Left renal cortex interstitium (tissue), 4 donors: ENCODE measurements at regions not wholly inside any gene's neighbourhood (a gene's known extent, or its start where the extent isn't known, plus 50 kb on each side); places are given as distances from the start of the nearest gene placed in this dataset.

Experiments
- DNase-seq, 4 donors: peaks; one replicate each; pipeline ENCODE4 v3.0.0-alpha.2; 2013; ENCODE audit warnings: low read depth in 4 of 4, low spot score in 2 of 4, missing footprints in 1 of 4

DNA sequence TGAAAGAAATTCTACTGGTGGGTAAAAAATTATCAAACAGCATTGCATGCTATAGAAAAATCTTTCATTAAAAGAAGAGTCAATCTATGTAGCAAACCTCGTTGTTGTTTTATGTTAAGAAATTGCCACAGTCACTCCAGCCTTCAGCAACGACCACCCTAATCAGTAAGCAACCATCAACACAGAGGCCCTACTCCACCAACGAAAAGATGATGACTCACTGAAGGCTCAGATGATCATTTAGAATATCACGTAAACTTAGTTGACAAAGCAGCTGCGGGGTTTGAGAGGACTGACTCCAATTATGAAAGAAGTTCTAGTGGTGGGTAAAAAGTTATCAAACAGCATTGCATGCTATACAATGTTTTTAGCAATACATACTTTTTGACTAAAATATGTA is 242.6 kb downstream of the DRD1 start:
- DNase-seq, result no peak

DNA sequence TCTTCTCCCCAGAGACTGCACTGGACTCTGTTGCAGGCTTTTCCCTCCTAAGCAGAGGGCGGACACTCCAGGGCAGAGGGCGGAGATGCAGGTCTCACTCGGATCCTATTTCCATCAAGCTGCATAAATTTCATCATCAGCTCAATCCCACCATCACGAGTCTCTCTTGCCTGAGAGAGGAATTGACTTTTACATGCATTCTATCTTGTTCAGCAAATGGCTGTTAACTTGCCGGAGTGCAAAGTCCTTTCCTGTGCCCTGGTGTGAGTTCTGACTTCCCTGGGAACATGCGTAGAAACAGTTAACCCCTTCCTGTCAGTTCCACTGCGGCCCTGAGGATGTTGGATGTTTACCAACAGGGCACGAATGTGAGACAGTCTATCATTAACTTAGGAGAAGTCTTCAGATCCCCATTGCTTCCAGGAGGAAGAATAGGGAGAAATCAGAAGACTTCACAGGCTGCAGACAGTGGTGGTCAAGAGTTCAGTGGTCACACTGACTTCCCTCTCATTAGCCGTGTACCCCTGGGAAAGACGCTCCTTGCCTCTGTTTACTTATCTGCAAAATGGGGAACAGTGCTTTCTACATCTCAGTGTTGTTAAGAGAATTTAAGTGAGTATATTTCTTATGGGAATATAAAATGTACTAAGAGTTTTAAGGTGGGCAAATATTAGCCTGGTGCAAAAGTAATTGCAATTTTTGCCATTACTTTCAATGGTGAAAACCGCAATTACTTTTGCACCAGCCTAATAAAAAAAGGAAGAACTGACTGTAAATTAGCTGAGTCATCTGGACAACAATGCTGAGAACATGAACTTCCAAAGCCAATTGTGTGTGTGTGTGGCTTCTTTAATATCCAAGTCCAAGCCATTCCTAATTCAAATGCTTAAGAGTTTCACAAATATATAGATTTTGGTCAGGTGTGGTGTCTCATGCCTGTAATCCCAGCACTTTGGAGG is 248.0 kb downstream of the DRD1 start:
- no peak for DNase-seq

DNA sequence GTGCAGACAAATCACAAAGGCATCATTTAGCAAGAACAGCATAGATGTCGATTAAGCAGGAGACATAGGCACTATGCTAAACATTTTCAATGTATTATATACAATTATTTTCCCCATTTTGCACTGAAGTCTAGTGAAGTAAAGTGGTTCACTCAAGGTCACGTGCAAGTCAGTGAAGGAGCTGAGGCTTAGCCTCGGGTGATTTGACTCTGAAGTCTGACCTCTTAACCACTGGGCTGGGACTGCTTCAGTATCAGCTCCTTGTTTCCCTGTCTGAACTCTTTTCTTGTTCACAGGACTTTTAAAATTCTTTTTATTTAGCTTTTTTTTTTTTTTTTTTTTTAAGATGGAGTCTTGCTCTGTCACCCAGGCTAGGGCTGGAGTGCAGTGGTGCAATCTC is 262.7 kb downstream of the DRD1 start:
- no peak for DNase-seq

- no peak for DNase-seq
These were observed 273.1 kb downstream of the DRD1 start for GRCh38 chr5:175170899-175171298.

DNA sequence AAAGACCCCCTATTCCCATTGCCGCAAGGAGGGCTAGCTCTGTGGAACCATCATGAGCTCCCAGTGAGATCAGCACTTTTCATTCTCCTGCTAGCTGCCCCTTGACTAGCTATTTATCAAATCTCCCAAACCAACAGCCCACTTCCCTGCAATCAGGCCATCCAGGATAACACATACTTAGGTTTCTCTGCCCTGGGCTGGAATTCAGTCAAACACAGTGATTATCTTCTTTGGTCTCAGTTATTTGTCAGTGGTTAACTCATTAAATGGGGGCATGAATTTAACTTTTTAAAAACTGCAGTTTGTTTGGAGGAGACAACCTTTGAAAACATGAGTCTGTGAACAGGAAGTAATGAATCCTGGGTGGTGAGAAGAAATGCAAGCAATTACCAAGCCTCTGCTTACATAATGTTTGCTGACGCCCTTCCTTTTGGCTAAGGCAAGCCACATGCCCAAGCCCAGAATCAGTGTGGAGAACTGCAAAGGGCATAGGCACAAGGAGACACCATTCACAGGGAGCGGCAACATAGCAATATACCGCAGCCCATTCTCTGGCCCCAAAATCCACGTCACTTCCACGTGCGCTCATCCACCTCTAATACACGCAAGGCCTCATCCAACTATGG is 275.0 kb downstream of the DRD1 start:
- DNase-seq, result no peak

DNA sequence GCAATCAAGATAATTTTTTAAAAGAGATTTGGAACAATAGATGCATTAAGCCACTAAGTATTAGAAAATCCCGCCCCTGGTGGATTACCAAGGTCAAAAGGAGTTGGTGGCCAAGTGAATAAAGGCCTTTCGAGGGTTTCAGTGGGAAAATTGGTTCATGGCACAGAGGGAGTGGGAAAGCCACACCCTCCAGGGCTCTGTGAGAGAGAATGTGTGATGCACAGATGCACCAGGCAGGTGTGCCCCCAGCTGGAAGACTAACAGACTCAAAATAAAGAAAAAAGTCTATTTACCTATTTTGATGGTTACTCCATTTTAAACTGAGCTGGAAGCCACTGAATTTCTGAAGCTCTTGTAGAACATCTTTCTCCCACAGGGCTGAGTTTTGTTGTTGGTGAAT is 278.0 kb downstream of the DRD1 start:
- DNase-seq, result no peak

DNA sequence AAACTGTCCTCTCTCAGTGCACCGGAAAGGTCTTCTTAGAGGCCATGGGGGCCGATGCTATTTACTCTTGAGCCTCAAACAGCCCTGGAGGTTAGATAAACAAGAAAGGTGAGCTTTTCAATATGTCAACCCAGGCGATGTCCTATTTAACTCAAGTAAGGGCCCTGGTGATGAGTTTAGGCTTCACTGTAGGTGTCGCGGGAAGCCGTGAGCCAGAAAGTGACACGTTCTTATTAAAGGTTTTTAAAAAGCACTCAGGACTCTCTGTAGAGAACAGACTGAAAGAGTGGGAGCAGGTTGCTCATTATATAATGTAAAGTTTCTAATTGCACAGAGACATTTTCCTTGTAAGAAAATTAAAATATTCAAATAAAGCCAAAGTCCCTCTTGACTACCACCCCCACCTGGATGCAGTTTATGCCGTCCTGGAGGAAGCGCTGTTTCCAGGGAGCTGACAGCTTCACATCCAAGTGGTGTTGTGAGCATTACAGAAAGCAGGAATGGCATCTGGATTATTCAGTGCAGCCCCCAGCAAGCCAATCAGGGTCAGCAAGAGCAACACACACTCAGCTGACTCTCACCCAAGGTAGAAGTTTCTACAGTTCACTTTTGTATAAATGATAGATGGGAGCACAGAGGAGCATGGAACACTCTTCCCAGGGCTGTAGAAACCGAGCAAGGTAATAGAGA is 280.3 kb downstream of the DRD1 start:
- DNase-seq, result no peak

GRCh38 chr5:175162036-175162435 is 281.9 kb downstream of the DRD1 start:
- no peak for DNase-seq

- peak in 1 of 4 donors; percentile 16 for DNase-seq
These were observed 284.0 kb downstream of the DRD1 start for GRCh38 chr5:175159956-175160355.

DNA sequence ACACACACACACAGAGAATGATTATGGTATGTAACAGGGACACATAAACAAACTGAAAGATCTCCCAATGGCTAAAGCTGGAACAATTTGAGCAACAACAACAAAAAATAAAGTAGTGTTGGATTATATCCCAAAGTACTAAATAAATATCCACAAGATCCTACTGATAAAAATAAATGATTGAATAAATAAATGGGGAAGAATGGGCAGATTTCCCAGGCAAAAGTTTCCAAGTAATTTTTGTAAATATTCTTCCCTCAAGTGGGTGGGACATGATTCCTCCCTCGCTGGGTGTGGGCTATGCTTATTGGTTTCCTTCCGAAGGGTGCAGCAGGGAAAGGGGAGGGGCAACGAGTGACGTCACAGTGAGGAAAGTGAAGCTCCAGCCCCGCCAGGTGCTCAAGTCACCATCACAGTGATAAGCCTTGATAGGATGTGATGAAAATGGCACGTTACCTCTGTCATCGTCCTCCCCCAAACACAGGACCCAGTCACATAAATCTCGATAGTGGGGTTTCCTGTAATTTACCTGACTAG is 295.3 kb downstream of the DRD1 start:
- no peak for DNase-seq

DNA sequence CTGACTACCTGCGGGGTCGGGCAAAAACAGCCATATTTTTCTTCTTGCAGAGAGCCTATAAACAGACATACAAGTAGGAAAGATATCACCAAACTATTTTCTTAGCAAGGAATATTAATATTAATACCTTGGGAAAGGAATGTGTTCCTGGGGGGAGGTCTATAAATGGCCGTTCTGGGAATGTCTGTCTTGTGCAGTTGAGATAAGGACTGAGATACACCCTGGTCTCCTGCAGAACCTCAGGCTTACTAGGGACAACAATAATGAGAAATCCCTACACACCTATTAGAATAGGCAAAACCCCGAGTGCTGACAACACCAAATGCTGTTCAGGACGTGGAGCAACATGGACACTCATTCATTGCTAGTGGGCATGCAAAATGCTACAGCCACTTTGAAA is 297.2 kb downstream of the DRD1 start:
- no peak for DNase-seq

DNA sequence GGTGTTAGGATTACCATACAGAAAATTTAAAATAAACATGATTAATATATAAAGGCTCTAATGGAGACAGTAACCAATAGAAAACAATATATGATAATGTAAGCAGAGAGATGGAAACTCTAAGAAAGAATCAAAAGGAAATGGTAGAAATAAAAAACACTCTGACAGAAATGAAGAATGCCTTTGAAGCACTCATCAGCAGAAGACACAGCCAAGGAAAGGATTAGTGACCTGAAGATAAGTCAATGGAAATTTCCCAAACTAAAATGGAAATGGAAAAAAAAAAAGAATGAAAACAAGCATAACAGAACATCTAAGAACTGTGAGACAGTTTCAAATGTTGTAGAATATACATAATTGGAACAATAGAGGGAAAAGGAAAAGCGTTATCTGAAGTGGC is 302.6 kb downstream of the DRD1 start:
- no peak for DNase-seq

DNA sequence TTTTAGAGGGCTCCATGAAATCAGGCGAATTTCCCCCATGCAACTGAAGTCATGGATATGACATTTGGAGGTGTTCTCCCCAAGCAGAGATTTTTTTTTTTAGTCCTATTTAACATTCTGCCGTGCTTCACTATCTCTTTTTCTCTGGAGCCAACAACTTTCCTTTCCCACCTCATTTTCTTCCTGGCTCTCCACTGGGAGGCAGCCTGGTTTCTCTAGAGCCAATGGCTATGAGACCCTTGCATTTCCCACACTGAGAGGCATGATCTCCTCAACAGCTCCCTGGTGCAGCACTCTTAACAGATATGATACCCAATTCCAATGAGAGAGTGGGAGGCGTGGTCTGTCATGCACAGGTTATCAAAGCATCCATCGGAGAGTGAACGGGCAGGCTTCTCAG is 310.8 kb downstream of the DRD1 start:
- no peak for DNase-seq

DNA sequence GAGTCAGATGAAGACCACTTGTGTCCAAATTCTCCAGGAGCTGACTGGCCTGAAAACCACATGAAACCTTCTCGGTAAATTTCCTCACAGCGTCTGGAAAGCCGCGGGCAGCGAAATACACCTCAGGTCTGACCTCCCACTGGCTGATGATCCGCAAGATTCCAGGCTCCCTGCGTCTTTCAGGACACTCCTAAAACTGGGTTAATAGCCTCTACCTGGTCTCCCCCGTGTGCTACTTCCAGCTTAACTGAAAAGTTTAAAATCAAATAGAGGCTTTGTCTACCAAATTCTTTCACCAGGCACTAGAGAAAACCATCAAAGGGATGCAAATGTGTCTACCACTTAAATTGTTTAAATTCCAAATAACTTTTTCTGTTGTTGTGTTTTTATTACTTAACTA is 312.6 kb downstream of the DRD1 start:
- DNase-seq, result no peak

- no peak for DNase-seq
These were observed 314.4 kb downstream of the DRD1 start for GRCh38 chr5:175129619-175130018.

GRCh38 chr5:175129121-175129520 is 314.9 kb downstream of the DRD1 start:
- DNase-seq, result no peak

- DNase-seq, result no peak
These were observed 319.2 kb downstream of the DRD1 start for GRCh38 chr5:175124821-175125220.

GRCh38 chr5:175124251-175124813 is 319.6 kb downstream of the DRD1 start:
- DNase-seq, result no peak

GRCh38 chr5:175123542-175123941 is 320.4 kb downstream of the DRD1 start:
- no peak for DNase-seq

GRCh38 chr5:175121457-175121856 is 322.5 kb downstream of the DRD1 start:
- no peak for DNase-seq

DNA sequence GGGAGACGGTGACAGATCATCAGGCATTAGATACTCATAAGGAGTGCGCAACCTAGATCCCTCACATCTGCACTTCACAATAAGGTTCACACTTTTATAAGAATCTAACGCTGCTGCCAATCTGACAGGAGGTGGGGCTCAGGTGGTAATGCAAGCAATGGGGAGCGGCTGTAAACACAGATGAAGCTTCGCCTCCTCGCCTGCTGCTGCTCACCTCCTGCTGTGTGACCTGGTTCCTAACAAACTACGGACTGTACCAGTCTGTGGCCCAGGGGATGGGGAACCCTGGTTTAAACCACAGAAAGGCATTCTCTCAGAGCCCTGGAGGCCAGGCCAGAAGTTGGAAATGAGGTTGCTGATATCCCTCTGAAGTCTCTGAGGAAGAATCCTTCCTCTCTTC is 323.6 kb downstream of the DRD1 start:
- no peak for DNase-seq
